C4-2B (cell line): ENCODE measurements at regions not wholly inside any gene's neighbourhood (a gene's known extent, or its start where the extent isn't known, plus 50 kb on each side); places are given as distances from the start of the nearest gene placed in this dataset.

ENCODE experiments used
- ZFX ChIP-seq: fragments of 450-650 bp; IDR thresholded peaks from 2 replicates; pipeline ENCODE4 v1.6.1; 2017
- TF ChIP-seq, protein P1 (sequence below): fragments of 450-650 bp; conservative IDR thresholded peaks from 2 replicates; pipeline ENCODE4 v1.5.1; 2017; ENCODE audit warnings: mild to moderate bottlenecking

GRCh38 chr14:71487449-71487848, 444.8 kb upstream of the RGS6 start:
- TF ChIP-seq, protein P1, sequence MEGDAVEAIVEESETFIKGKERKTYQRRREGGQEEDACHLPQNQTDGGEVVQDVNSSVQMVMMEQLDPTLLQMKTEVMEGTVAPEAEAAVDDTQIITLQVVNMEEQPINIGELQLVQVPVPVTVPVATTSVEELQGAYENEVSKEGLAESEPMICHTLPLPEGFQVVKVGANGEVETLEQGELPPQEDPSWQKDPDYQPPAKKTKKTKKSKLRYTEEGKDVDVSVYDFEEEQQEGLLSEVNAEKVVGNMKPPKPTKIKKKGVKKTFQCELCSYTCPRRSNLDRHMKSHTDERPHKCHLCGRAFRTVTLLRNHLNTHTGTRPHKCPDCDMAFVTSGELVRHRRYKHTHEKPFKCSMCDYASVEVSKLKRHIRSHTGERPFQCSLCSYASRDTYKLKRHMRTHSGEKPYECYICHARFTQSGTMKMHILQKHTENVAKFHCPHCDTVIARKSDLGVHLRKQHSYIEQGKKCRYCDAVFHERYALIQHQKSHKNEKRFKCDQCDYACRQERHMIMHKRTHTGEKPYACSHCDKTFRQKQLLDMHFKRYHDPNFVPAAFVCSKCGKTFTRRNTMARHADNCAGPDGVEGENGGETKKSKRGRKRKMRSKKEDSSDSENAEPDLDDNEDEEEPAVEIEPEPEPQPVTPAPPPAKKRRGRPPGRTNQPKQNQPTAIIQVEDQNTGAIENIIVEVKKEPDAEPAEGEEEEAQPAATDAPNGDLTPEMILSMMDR: no peak
- no peak for TF ChIP-seq ZFX
